PC-3 (cell line): ENCODE measurements at regions not wholly inside any gene's neighbourhood (a gene's known extent, or its start where the extent isn't known, plus 50 kb on each side); places are given as distances from the start of the nearest gene placed in this dataset.

Experiments used
- ATAC-seq: fragments of 200-7000 bp; cut with Tn5 transposase; 2 replicates; pipeline ENCODE4 v1.9.1; 2020; ENCODE audit warnings: mild to moderate bottlenecking, moderate library complexity
- BruUV-seq: library from RNA; stranded (reverse); fragments of 400-500 nt; replicated peaks from 2 replicates; lab custom pipeline; 2021; lab: Mats Ljungman, UMichigan
- CTCF ChIA-PET: fragments of 300-600 bp; sonication (Branson Sonifier 250); formaldehyde crosslinking; loops from one replicate; lab custom pipeline; 2022; ENCODE audit warnings: antibody characterized with exemption; lab: Charles Lee
- POLR2A ChIA-PET: fragments of 300-600 bp; sonication (Branson Sonifier 250); formaldehyde crosslinking; loops from one replicate; lab custom pipeline; 2022; ENCODE audit warnings: antibody characterized with exemption; ENCODE audit not compliant: unreplicated experiment; lab: Charles Lee
- DNase-seq: peaks from one replicate; pipeline ENCODE4 v3.0.0-alpha.2; 2015
- H2AFZ ChIP-seq: fragments of 300-600 bp; sonication (generic); 2 replicates; pipeline ENCODE4 v1.6.0; 2016; ENCODE audit warnings: antibody characterized with exemption, low read length
- H3F3A ChIP-seq: fragments of 300-600 bp; sonication (generic); one replicate; pipeline ENCODE4 v1.6.0; 2017; ENCODE audit warnings: antibody characterized with exemption, low read length, control low read depth, mild to moderate bottlenecking; ENCODE audit not compliant: unreplicated experiment
- H3K27ac ChIP-seq: fragments of 300-600 bp; sonication (generic); 2 replicates; pipeline ENCODE4 v1.5.1; 2016; ENCODE audit warnings: mild to moderate bottlenecking, low read length
- H3K27me3 ChIP-seq: fragments of 300-600 bp; sonication (generic); 2 replicates; pipeline ENCODE4 v1.6.1; 2016; ENCODE audit warnings: low read length, mixed read lengths
- H3K36me3 ChIP-seq: fragments of 300-600 bp; sonication (generic); 2 replicates; pipeline ENCODE4 v1.6.1; 2016; ENCODE audit warnings: low read depth, mixed run types, low read length, mixed read lengths
- H3K4me1 ChIP-seq: fragments of 300-600 bp; sonication (generic); 2 replicates; pipeline ENCODE4 v1.5.1; 2016; ENCODE audit warnings: low read length; ENCODE audit not compliant: insufficient read depth
- H3K4me2 ChIP-seq: fragments of 300-600 bp; sonication (generic); 2 replicates; pipeline ENCODE4 v1.6.0; 2016; ENCODE audit warnings: low read length
- H3K4me3 ChIP-seq: fragments of 300-600 bp; sonication (generic); 2 replicates; pipeline ENCODE4 v1.5.1; 2016; ENCODE audit warnings: mild to moderate bottlenecking, low read length, mixed read lengths
- H3K79me2 ChIP-seq: fragments of 300-600 bp; sonication (generic); 2 replicates; pipeline ENCODE4 v1.6.1; 2017; ENCODE audit warnings: low read length, mixed read lengths
- H3K9ac ChIP-seq: fragments of 300-600 bp; sonication (generic); 2 replicates; pipeline ENCODE4 v1.6.0; 2016; ENCODE audit warnings: mild to moderate bottlenecking, low read length
- H3K9me2 ChIP-seq: fragments of 300-600 bp; sonication (generic); replicated peaks from 2 replicates; pipeline ENCODE4 v1.6.1; 2016; ENCODE audit warnings: mixed run types, low read length, mixed read lengths
- H3K9me3 ChIP-seq: fragments of 300-600 bp; sonication (generic); 2 replicates; pipeline ENCODE4 v1.6.1; 2016; ENCODE audit warnings: low read length, mixed read lengths
- H4K20me1 ChIP-seq: fragments of 300-600 bp; sonication (generic); 2 replicates; pipeline ENCODE4 v1.6.1; 2016; ENCODE audit warnings: low read length, mixed read lengths
- EZH2 ChIP-seq: fragments of 300-600 bp; sonication (generic); IDR thresholded peaks from one replicate; pipeline ENCODE4 v1.6.1; 2017; ENCODE audit warnings: antibody characterized with exemption, mild to moderate bottlenecking, low read length; ENCODE audit not compliant: unreplicated experiment
- EZH2phosphoT487 ChIP-seq: fragments of 300-600 bp; sonication (generic); IDR thresholded peaks from 2 replicates; pipeline ENCODE4 v1.6.1; 2018; ENCODE audit warnings: mild to moderate bottlenecking, antibody characterized with exemption, low read length, borderline replicate concordance
- intact Hi-C: fragments of 100-400 bp; cut with micrococcal nuclease; formaldehyde crosslinking; loops from 2 replicates; pipeline ENCODE4 v1.9.0; 2023
- TF ChIP-seq, protein P1 (sequence below): fragments of 300-600 bp; sonication (generic); conservative IDR thresholded peaks from 2 replicates; pipeline ENCODE4 v1.5.1; 2017; ENCODE audit warnings: antibody characterized with exemption, low read depth, mild to moderate bottlenecking, low read length

DNA sequence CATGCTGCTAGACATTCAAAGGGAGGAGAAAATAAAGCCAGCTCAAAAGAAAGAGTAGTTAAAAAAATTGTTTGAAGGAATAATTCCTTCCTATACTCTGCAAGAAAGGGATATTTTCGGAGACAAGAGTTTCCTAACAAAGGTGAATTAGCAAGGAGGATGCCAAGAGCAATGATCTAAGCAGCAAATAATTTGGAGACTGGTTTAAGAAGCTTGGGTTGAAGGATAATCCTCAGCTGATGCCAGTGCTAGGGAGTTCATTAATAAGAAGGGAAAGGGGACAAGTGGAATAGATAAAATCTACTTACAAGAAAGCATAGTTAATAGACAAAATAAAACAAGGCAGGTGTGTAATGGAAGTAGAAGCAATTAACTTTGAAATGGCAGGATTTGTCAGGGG lies 372.3 kb downstream of the NDFIP2 start:
- no peak overlapping the region for H2AFZ ChIP-seq

DNA sequence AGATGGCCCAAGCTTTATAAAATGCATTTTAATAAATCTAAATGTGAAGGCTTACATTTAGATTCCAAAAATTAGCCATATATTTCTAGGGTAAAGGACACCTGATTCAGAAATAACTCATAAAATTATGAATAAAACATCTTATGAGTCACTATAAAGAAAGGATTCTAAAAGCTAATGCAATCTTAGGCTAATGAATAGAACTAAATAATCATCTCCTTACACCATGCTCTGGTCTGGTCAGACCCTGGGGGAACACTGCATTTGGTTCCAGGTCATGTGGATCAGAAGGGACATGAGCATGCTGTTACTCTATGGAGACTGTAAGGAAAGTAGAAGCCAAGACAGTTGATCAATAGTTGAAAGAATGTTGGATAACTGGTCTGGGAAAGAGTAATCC lies 370.4 kb downstream of the NDFIP2 start:
- POLR2A ChIA-PET = no interaction called here
- Histone ChIP-seq H3K79me2 (no peaks in the 10 kb centered on the region), H3K9me3 (no peaks in the 10 kb centered on the region), H3K4me1 (peaks cover 16% of the 10 kb centered on the region), H2AFZ (no peak overlapping the region), H3K27ac (peak overlapping the region; percentile 31; the same call in 1 of the 2 replicates), H3K9me2 (no peaks in the 10 kb centered on the region), H3K4me2 (peak overlapping the region; percentile 37), H3K36me3 (no peaks in the 10 kb centered on the region), H3F3A (no peaks in the 10 kb centered on the region), H3K9ac (no peak overlapping the region), H3K4me3 (no peak overlapping the region), H4K20me1 (no peaks in the 10 kb centered on the region), H3K27me3 (no peaks in the 10 kb centered on the region)
- intact Hi-C loops = no loop called here
- BruUV-seq = no TSS peak
- DNase-seq = peak; percentile 19
- TF ChIP-seq EZH2phosphoT487 = no peak
- CTCF ChIA-PET = no interaction called here
- peak; percentile 78 for ATAC-seq

More for the DNA sequence above, 372.3 kb downstream of the NDFIP2 start:
- TF ChIP-seq, protein P1, sequence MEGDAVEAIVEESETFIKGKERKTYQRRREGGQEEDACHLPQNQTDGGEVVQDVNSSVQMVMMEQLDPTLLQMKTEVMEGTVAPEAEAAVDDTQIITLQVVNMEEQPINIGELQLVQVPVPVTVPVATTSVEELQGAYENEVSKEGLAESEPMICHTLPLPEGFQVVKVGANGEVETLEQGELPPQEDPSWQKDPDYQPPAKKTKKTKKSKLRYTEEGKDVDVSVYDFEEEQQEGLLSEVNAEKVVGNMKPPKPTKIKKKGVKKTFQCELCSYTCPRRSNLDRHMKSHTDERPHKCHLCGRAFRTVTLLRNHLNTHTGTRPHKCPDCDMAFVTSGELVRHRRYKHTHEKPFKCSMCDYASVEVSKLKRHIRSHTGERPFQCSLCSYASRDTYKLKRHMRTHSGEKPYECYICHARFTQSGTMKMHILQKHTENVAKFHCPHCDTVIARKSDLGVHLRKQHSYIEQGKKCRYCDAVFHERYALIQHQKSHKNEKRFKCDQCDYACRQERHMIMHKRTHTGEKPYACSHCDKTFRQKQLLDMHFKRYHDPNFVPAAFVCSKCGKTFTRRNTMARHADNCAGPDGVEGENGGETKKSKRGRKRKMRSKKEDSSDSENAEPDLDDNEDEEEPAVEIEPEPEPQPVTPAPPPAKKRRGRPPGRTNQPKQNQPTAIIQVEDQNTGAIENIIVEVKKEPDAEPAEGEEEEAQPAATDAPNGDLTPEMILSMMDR = no peak
- TF ChIP-seq EZH2phosphoT487 (no peak), EZH2 (no peak)
- Histone ChIP-seq H3K9me2 (no peaks in the 10 kb centered on the region), H3K27me3 (no peaks in the 10 kb centered on the region), H3K27ac (no peak overlapping the region), H3K4me3 (no peak overlapping the region), H3K9me3 (no peaks in the 10 kb centered on the region), H3K9ac (no peak overlapping the region), H3K36me3 (no peaks in the 10 kb centered on the region), H3K79me2 (no peaks in the 10 kb centered on the region), H3F3A (no peaks in the 10 kb centered on the region), H3K4me2 (no peak overlapping the region), H4K20me1 (no peaks in the 10 kb centered on the region), H3K4me1 (peaks cover 16% of the 10 kb centered on the region)
- no TSS peak for BruUV-seq
- DNase-seq = no peak
- ATAC-seq = no peak
- POLR2A ChIA-PET = no interaction called here
- intact Hi-C loops = no loop called here
- CTCF ChIA-PET = no interaction called here

DNA sequence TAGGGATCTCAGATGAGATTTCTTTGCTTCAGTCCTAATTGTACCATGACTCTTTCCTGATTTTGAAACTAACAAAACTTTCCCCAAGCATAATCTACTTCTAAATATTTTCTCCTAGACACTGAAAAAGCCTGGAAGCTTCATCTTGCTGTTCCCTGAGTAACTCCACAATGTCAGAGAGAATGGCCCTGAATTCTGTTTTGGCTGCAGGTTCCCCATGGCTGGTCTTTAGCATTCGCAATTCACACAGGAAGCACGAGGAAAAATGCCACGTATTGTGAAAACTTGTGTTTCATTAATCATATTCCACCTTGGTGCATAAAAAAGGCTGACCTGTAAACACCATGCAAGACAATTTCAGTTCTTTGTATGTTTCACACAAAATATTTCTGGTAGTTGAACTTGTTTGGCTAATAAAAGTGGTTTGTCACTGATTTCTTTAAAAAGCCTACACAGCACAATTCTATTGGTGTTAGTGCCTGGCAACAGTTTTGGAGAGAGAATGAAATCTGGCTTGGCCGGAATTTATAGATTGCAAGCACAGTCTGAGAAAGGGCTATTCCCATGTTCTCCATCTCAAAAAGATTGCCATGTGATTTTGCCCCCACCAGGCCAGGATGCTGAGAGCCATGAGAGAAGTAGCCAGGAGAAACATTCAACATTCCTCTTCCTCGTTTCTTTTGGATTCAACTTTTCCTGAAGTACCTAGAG lies 367.1 kb downstream of the NDFIP2 start:
- ChIA-PET POLR2A (interaction anchor here (0.7 kb wide), 1 partner anchor 200 kb away, joined by 5 read pairs; no protein-coding TSS in a partner anchor), CTCF (no interaction called here)
- Histone ChIP-seq H3K4me2 (no peak overlapping the region), H3K36me3 (no peaks in the 10 kb centered on the region), H4K20me1 (no peaks in the 10 kb centered on the region), H3K79me2 (no peaks in the 10 kb centered on the region), H2AFZ (no peak overlapping the region), H3K9ac (no peak overlapping the region), H3K9me2 (no peaks in the 10 kb centered on the region), H3K9me3 (no peaks in the 10 kb centered on the region), H3K4me3 (no peak overlapping the region), H3K27ac (no peak overlapping the region), H3K27me3 (no peaks in the 10 kb centered on the region), H3K4me1 (peaks cover 16% of the 10 kb centered on the region), H3F3A (no peaks in the 10 kb centered on the region)
- no TSS peak for BruUV-seq
- ATAC-seq (no peak), DNase-seq (no peak)
- TF ChIP-seq, protein P1 = no peak
- TF ChIP-seq EZH2 (no peak), EZH2phosphoT487 (no peak)
- intact Hi-C loops = no loop called here
